ENCODE measurements at regions not wholly inside any gene's neighbourhood (a gene's known extent, or its start where the extent isn't known, plus 50 kb on each side); places are given as distances from the start of the nearest gene placed in this dataset.

- no peak for DNase-seq
- intact Hi-C loops (cut with DNase I): no loop called here
- no peak for ATAC-seq
These were observed 96.2 kb upstream of the GPRIN3 start for GRCh38 chr4:89403826-89404225.

GRCh38 chr4:89400287-89401035, 92.9 kb upstream of the GPRIN3 start:
- no peak for ATAC-seq
- intact Hi-C loops (cut with DNase I): no loop called here

GRCh38 chr4:89398644-89399043, 91.0 kb upstream of the GPRIN3 start:
- DNase-seq: no peak
- intact Hi-C loops (cut with DNase I): no loop called here
- ATAC-seq: no peak

More at GRCh38 chr4:89400287-89401035, 92.9 kb upstream of the GPRIN3 start:
- DNase-seq: no peak

DNA sequence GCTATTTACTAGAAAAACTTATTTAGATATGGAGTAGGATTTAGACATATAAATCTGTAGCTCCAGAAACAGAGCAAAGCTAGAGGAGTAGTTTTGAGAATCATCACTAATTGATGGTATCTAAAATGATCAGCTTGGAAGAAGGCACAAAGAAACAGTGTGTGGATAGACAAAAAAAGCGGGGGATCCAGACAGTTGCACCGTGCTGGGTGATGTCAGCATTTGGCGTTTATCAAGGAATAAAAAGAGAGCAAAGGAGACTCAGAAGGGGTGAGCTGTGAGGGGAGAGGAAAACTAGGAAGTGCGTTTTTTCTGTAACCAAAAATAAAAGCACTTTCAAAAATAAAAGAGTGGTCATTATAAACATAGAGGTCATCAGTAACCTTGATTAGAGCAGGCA, 90.5 kb upstream of the GPRIN3 start:
- DNase-seq (no peak), ATAC-seq (peak in 1 of 2 donors; percentile 54)
- intact Hi-C loops (cut with DNase I): no loop called here

- DNase-seq (no peak), ATAC-seq (no peak)
- intact Hi-C loops (cut with DNase I): no loop called here
These were observed 89.8 kb upstream of the GPRIN3 start for GRCh38 chr4:89397441-89397840.

- ATAC-seq (no peak), DNase-seq (no peak)
- intact Hi-C loops (cut with DNase I): no loop called here
These were observed 74.8 kb upstream of the GPRIN3 start for GRCh38 chr4:89382439-89382838.

DNA sequence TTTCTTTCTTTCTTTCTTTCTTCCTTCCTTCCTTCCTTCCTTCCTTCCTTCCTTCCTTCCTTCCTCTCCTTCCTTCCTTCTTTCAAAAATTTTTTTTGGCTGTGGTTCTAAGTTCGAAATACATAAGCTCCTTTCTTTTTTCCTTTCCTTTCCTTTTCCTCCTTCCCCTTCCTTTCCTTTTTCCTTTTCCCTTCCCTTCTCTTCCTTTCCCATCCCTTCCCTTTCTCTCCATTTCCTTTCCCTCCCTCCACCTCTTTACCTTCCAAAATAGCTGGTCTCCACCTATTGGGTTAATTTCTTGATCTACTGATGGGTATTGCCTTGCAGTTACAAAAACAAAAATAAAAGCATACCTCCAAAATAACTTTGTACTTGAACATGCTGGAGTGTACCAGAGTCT, 73.4 kb upstream of the GPRIN3 start:
- no peak for DNase-seq
- intact Hi-C loops (cut with DNase I): no loop called here
- no peak for ATAC-seq

DNA sequence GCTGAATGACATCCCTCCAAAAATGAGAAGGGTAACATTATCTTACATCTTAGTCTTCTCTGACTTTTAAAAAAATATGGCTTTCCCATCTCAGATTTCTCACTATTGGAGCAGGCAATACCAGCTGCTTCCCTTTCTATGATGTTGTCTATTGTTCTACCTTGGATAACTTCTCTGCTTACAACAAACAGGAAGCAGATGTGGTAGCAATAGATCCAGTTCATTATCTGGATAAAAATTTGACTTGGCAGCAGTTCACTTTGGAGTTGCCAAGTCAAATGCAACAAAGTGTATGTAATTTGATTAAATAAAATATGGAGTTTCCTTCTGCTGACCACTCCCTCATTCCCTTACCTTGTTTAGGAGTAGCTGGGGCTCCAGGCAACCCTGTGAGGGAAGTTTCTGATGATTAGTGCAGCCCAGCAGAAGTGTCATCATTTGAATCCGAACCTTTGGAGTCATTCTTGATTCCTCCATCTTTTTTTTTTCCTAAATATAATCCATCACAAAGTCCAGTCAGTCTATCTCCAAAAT, 72.0 kb upstream of the GPRIN3 start:
- DNase-seq: no peak
- intact Hi-C loops (cut with DNase I): no loop called here
- no peak for ATAC-seq

DNA sequence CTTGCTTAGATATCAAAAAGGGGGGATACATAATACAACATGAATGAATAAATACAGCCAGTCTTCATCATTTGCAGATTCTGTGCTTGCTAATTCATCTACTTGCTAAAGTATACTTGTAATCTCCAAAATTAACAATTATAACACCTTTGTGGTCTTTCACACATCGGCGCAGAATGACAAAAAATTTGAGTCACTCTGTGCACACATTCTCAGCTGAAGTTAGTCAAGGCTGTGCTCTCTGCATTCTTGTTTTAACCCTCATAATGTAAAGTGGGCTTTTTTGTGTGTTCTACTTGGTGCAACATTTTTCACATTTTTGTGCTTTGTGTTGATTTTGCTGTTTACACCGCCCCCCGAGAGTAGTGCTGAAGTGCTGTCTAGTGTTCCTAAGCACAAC, 65.8 kb upstream of the GPRIN3 start:
- intact Hi-C loops (cut with DNase I): no loop called here
- ATAC-seq: no peak
- no peak for DNase-seq

- DNase-seq (no peak), ATAC-seq (no peak)
- intact Hi-C loops (cut with DNase I): no loop called here
These were observed 64.0 kb upstream of the GPRIN3 start for GRCh38 chr4:89371614-89372013.

DNA sequence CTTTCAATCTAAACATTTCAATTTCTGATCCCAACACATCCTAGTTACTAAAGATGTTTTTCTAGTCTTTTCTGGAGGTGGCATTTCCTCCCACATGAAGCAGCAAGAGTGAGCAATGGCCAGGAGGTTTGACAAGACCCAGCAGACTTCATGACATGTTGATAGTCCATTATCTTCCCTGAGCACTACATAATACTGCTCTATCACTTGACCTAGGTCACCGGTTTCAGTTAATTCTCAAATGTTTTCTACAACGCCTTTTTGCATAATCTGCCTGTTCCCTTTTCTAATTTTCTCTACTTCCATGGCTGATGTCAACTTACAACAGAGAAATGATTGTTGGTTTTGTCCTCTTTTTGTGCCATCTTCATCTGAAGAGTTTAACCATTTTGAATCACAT, 62.0 kb upstream of the GPRIN3 start:
- intact Hi-C loops (cut with DNase I): no loop called here
- DNase-seq (no peak), ATAC-seq (no peak)

GRCh38 chr4:89368861-89369260, 61.3 kb upstream of the GPRIN3 start:
- no peak for ATAC-seq
- no peak for DNase-seq
- intact Hi-C loops (cut with DNase I): no loop called here

- DNase-seq (no peak), ATAC-seq (no peak)
- intact Hi-C loops (cut with DNase I): no loop called here
These were observed 58.2 kb upstream of the GPRIN3 start for GRCh38 chr4:89365776-89366175.

- ATAC-seq (no peak), DNase-seq (no peak)
- intact Hi-C loops (cut with DNase I): no loop called here
These were observed 57.8 kb upstream of the GPRIN3 start for GRCh38 chr4:89365375-89365774.

DNA sequence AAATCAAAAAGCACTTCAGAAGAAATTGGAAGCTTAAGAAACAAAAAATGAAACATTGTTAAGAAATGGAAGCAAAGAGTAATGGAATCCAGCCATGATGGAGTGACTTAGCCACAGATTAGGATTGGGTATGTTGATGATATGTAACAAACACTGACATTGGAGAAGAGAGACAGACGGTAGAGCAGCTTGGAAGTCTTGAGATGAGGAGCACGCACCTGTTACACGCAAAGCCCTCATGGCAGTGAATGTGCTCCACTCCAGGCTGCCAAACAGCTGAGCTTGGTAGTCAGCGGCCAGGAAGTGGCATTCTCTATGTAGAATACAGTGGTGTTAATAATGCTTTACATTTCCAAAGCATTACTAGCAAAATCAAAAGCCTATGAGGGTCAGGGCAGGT, 56.9 kb upstream of the GPRIN3 start:
- intact Hi-C loops (cut with DNase I): no loop called here
- ATAC-seq: no peak
- DNase-seq: no peak

GRCh38 chr4:89363786-89364185, 56.2 kb upstream of the GPRIN3 start:
- intact Hi-C loops (cut with DNase I): no loop called here
- DNase-seq (no peak), ATAC-seq (no peak)

DNA sequence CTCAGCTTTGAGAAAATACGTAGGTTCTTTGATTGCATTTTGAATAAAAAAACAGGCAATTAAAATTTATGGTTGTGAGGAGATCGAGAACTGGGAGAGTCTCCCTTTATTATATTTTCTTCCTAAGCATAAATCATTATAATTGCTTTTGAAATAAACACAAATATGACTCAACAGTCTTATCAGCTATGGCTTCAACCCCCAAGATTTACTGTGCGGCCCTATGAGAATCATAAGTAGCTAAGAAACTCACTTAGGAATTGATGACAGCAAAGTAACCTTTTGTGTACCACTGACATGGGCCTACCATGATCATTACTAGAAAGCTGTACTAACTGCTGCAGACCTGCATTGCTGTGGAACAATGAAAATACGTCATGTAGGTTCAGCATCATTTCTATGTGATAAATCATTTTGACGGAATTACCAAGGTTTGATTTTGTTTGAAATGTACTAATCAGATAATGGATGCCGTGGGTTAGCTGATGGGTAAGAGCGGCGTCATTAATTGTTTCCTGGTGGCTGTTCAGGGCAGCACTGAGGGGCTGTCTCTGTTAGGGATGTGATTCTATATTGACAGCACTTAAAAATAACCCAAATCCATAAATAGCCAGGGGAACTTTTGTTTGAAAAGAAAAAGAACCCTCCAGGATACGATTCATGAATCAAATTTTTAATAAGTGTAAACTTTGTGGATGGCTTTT, 51.5 kb upstream of the GPRIN3 start:
- no peak for DNase-seq
- ATAC-seq: no peak
- intact Hi-C loops (cut with DNase I): no loop called here

GRCh38 chr4:89357787-89358186, 50.2 kb upstream of the GPRIN3 start:
- DNase-seq (no peak), ATAC-seq (no peak)
- intact Hi-C loops (cut with DNase I): no loop called here

Measured in left cardiac atrium (tissue), 4 donors.